ENCODE measurements at regions not wholly inside any gene's neighbourhood (a gene's known extent, or its start where the extent isn't known, plus 50 kb on each side); places are given as distances from the start of the nearest gene placed in this dataset.

GRCh38 chr2:205937211-205937610, 148.8 kb downstream of the INO80D start:
- intact Hi-C loops (cut with DNase I): no loop called here
- ATAC-seq (no peak), DNase-seq (ENCODE audit: missing footprints) (no peak)

GRCh38 chr2:205936446-205936845, 149.5 kb downstream of the INO80D start:
- DNase-seq (ENCODE audit: missing footprints): no peak
- no peak for ATAC-seq
- intact Hi-C loops (cut with DNase I): no loop called here

GRCh38 chr2:205934443-205934842, 151.5 kb downstream of the INO80D start:
- intact Hi-C loops (cut with DNase I): no loop called here
- ATAC-seq: no peak
- no peak for DNase-seq (ENCODE audit: missing footprints)

DNA sequence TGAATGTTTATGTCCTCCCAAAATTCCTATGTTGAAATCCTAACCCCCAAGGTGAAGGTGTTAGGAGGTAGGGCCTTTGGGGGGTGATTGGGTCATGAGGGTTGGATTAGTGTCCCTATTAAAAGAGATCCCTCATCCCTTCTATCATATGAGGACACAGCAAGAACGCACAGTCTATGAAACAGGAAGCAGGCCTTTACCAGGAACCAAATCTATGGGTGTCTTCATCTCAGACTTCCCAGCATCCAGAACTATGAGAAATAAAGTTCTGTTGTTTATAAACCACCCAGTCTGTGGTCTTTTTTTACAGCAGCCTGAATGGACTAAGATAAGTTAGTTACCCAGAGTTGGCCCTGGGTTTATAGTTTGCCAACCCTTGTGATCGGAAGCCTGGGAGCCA, 153.1 kb downstream of the INO80D start:
- intact Hi-C loops (cut with DNase I): no loop called here
- DNase-seq (ENCODE audit: missing footprints) (no peak), ATAC-seq (no peak)

- no peak for DNase-seq (ENCODE audit: missing footprints)
- intact Hi-C loops (cut with DNase I): no loop called here
- ATAC-seq: no peak
Measured at GRCh38 chr2:205931388-205931787, 154.6 kb downstream of the INO80D start.

DNA sequence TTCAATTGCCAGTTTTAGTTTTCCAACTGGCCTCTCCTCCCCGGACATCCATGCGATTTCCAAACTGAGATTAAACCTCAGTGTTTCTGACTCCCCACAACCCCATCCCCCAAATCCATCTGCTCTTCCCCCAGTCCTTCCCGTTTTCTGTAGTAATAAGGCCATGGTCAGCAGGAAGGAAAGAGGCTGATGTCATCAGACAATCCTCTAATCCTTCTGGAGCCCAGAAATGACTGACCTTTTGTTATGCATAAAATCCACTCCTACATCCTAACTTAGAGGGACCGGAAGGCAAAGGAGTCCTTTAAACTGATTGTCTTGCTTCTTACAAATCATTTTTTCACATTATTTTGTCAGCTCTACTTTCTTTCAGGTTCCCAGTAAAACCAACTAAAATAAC, 155.8 kb downstream of the INO80D start:
- intact Hi-C loops (cut with DNase I): no loop called here
- no peak for DNase-seq (ENCODE audit: missing footprints)
- ATAC-seq: no peak

- no peak for ATAC-seq
- intact Hi-C loops (cut with DNase I): loop anchor here (10.0 kb wide), 2 partner anchors 1605 to 1665 kb away; no protein-coding TSS in a partner anchor
- no peak for DNase-seq (ENCODE audit: missing footprints)
Measured at GRCh38 chr2:205929246-205929942, 156.6 kb downstream of the INO80D start.

- intact Hi-C loops (cut with DNase I): loop anchor here (2.0 to 10.0 kb wide), 3 partner anchors 159 to 1661 kb away; no protein-coding TSS in a partner anchor
- ATAC-seq (peak; percentile 91), DNase-seq (ENCODE audit: missing footprints) (peak; percentile 91)
Measured at GRCh38 chr2:205925373-205926337, 160.3 kb downstream of the INO80D start.

DNA sequence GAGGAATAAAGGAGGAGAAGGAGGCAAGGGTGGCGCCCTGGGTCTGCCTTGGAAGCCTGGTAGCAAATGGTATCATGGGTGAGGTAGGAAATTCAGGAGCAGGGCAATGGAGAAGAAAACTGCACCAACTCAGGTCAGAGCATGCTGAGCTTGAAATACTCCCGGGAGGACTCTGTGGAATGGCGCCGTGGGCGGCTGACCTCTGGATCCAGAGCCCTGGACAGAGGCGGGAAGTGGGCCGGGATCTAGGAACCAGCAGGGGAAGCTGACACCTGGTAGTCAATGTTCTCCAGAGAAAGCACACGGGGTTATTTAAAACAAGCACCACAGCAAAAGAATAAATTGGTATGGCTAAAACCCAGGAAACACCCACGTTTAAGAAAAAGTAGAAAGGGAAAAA, 161.3 kb downstream of the INO80D start:
- intact Hi-C loops (cut with DNase I): loop anchor here (10.0 kb wide), 2 partner anchors 1600 to 1660 kb away; no protein-coding TSS in a partner anchor
- DNase-seq (ENCODE audit: missing footprints) (no peak), ATAC-seq (no peak)

GRCh38 chr2:205915130-205915524, 170.8 kb downstream of the INO80D start:
- intact Hi-C loops (cut with DNase I): no loop called here
- peak; percentile 52 for ATAC-seq
- no peak for DNase-seq (ENCODE audit: missing footprints)

GRCh38 chr2:205914213-205915129, 171.5 kb downstream of the INO80D start:
- no peak for DNase-seq (ENCODE audit: missing footprints)

GRCh38 chr2:205913668-205914067, 172.3 kb downstream of the INO80D start:
- DNase-seq (ENCODE audit: missing footprints) (no peak), ATAC-seq (no peak)
- intact Hi-C loops (cut with DNase I): no loop called here

More at GRCh38 chr2:205914213-205915129, 171.5 kb downstream of the INO80D start:
- intact Hi-C loops (cut with DNase I): no loop called here
- ATAC-seq: no peak

DNA sequence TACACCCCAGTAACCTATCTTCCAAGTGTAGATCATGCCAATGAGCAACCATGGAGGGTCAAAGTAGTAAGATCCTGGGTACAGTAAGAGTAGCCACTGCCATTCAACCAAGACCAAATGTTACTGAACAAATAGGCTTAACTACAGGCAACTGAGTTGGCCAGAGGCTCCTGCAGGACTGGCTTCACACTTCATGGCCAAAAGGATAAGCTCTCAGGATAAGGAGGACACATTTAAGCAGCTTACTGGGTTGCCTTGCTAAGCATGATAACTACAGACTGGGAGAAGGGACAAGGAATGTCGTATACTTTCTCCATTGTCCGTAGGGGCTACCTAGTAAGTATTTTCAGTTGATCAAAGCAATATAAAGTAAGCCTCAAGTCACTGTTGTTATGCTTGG, 174.7 kb downstream of the INO80D start:
- ATAC-seq (no peak), DNase-seq (ENCODE audit: missing footprints) (no peak)
- intact Hi-C loops (cut with DNase I): no loop called here

DNA sequence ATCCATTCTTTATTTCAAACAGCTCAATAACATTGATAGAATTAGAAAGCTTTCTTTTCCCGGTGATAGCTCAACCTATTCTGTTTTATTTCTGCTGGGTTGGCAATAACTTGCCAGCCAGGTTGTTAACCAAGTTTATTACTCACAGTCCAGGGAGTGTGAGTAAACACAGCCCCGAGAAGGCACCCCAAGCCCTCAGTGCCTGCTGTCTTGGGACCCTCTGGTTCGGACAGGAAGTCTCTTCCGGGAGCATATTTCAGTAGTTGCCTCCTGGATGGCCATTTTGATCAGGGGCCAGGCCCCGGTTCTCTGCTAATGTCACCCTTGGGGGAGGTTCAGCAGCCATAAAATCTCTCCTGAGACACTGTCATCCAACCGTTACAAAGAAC, 176.8 kb downstream of the INO80D start:
- ATAC-seq: no peak
- intact Hi-C loops (cut with DNase I): no loop called here

DNA sequence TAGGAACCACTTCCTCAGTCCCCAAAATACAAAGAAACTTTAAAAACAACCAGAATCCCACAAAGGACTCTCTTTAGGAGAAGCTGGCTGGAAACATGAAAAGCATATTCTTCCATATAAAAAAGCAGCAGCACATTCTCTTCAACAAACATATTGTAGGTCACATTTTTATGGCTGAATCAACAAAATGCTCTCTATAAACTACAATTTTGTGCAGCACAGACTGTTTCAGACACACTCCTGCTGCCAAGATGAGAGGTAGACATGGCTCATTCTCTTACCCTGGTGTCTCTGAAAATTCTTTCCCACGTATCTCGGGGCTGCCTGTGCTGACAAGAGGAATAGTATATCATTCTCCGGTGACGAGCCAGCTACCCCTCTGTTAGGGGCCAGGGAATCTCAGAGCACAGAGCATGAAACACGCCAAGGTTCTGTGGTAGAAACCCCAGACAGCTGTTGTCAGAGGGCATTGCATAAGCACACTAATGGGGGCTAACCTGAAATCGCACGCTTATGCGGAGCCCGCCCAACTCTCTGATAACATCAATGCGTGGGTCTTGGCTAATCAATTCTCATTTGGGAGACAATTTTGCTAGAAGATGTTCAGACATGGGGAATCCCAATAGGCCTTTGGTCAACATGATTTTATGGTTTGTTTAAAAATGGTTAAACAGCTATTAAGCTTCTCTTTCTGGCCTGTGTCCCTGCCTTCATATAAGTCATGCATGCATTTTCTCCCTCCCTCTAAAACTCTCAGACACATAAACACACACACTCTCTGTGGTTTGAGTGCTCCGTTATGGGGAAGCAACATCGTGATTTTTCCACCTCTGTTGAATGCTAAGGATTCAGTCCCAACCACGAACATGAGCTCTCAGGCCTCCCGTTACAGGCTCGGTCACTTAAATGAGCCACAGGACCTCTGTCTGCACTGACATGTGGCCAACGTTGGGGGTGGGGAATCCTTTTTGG, 177.5 kb downstream of the INO80D start:
- intact Hi-C loops (cut with DNase I): no loop called here
- no peak for ATAC-seq
- DNase-seq (ENCODE audit: missing footprints): no peak

More for the DNA sequence above, 176.8 kb downstream of the INO80D start:
- DNase-seq (ENCODE audit: missing footprints): no peak

DNA sequence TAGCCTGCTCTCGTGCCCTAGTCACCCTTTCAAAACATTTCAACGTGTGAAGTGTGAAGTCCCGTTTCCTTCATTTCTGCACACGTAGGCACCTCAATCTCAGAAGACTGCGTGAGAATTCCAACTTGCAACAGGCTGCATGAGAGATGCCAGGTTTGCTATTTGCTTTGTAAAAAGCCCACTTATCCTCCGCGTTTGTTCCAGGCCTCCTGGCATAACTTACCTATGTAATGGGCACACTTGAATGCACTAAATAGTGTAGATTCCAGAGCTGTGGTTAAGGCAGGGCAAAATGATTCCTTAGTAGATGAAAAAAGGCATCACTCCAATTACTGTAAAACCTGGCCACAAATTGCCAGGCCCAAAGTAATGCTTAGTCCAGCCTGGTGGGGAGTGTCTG, 179.6 kb downstream of the INO80D start:
- no peak for DNase-seq (ENCODE audit: missing footprints)
- intact Hi-C loops (cut with DNase I): no loop called here

DNA sequence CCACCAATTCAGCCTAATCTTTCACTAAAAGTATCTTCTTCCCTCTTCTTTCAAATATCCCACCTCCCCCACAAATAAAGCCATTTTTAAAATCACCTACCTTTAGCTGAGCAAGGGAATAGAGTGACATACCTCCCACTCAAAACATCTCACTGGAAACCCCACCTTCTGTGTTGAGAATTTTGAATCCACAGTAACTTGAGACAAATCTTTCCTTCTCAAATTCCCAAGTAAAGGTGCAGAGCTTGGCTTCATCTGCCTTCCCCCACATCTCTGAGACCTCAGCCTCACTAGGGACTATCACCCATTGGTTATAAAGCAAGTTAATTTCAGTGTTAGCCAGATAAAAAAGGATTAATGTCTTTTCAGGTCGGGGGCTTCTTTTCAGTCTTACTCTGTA, 180.4 kb downstream of the INO80D start:
- DNase-seq (ENCODE audit: missing footprints): no peak
- no peak for ATAC-seq
- intact Hi-C loops (cut with DNase I): no loop called here

More for the DNA sequence above, 179.6 kb downstream of the INO80D start:
- no peak for ATAC-seq

DNA sequence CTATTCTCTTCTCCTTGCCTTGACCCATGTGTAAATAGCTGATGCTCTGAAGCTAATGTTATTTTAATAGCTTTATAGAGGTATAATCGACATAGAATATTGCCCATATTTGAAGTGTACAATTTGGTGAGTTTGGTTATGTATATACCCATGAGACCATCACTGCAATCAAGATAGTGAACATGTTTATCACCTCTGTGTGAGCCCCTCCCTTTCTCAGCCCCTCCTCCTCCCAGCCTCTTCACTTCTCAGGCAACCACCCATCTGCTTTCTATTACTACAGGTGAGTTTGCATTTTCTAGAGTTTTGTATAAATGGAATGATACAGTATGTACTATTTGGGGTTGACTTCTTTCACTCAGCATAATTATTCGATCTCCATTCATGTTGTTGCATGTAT, 181.1 kb downstream of the INO80D start:
- intact Hi-C loops (cut with DNase I): no loop called here
- DNase-seq (ENCODE audit: missing footprints): no peak
- ATAC-seq: no peak
